Aorta (tissue), 5 donors: ENCODE measurements at regions not wholly inside any gene's neighbourhood (a gene's known extent, or its start where the extent isn't known, plus 50 kb on each side); places are given as distances from the start of the nearest gene placed in this dataset.

Experiments used
- ATAC-seq: fragments of 200-7000 bp; cut with Tn5 transposase; one replicate; pipeline ENCODE4 v1.9.1; 2022; ENCODE audit warnings: moderate library complexity; ENCODE audit not compliant: low FRiP score
- DNase-seq, 2 donors: peaks; one replicate each; pipeline ENCODE4 v3.0.0-alpha.2; 2020
- H3K27ac ChIP-seq, 2 donors: one replicate each; pipeline ENCODE4 v1.5.1; 2013; ENCODE audit warnings: low read length in 2 of 2, mild to moderate bottlenecking in 2 of 2, moderate library complexity in 2 of 2, control low read depth in 1 of 2, inconsistent platforms in 1 of 2, low read depth in 1 of 2
- H3K27me3 ChIP-seq, 2 donors: one replicate each; pipeline ENCODE4 v1.6.1; 2013; ENCODE audit warnings: control low read depth in 1 of 2, low read length in 1 of 2, mild to moderate bottlenecking in 1 of 2, moderate library complexity in 1 of 2; ENCODE audit not compliant: insufficient read depth in 2 of 2, control insufficient read depth in 1 of 2
- H3K36me3 ChIP-seq, 2 donors: one replicate each; pipeline ENCODE4 v1.6.1; 2013; ENCODE audit warnings: control low read depth in 1 of 2, low read length in 1 of 2, mild to moderate bottlenecking in 1 of 2; ENCODE audit not compliant: insufficient read depth in 2 of 2, control insufficient read depth in 1 of 2
- H3K4me1 ChIP-seq, 2 donors: one replicate each; pipeline ENCODE4 v1.6.1; 2013; ENCODE audit warnings: low read length in 2 of 2, control low read depth in 1 of 2, mild to moderate bottlenecking in 1 of 2, moderate library complexity in 1 of 2; ENCODE audit not compliant: insufficient read depth in 2 of 2, control insufficient read depth in 1 of 2
- H3K4me3 ChIP-seq, 2 donors: one replicate each; pipeline ENCODE4 v1.5.1; 2013; ENCODE audit warnings: low read length in 2 of 2, control low read depth in 1 of 2, mild to moderate bottlenecking in 1 of 2
- H3K9me3 ChIP-seq: one replicate; pipeline ENCODE4 v1.6.1; 2013; ENCODE audit warnings: mild to moderate bottlenecking, low read length; ENCODE audit not compliant: control insufficient read depth
- whole genome bisulfite sequencing, 2 donors: extraction: QIAGEN DNeasy Blood & Tissue Kit; methylation state at CpG; one replicate each; pipeline ENCODE4 v1.1.7; 2013; 5-methylcytosine and 5-hydroxymethylcytosine counted together
- intact Hi-C, 2 donors: fragments of 100-400 bp; cut with DNase I; formaldehyde crosslinking; loops; one replicate each; pipeline versions ENCODE4 v1.14.2 to v1.15.0; 2022
- donor health status: healthy with polysubstance abuse.
- donor health status: Bipolar disorder and iron deficiency.
- donor health status: DM: no; HTN: no; CAD: no.
- donor health status: DM: no; HTN: no; CAD: no.
- donor health status: DM: yes; HTN: yes; CAD: no.

DNA sequence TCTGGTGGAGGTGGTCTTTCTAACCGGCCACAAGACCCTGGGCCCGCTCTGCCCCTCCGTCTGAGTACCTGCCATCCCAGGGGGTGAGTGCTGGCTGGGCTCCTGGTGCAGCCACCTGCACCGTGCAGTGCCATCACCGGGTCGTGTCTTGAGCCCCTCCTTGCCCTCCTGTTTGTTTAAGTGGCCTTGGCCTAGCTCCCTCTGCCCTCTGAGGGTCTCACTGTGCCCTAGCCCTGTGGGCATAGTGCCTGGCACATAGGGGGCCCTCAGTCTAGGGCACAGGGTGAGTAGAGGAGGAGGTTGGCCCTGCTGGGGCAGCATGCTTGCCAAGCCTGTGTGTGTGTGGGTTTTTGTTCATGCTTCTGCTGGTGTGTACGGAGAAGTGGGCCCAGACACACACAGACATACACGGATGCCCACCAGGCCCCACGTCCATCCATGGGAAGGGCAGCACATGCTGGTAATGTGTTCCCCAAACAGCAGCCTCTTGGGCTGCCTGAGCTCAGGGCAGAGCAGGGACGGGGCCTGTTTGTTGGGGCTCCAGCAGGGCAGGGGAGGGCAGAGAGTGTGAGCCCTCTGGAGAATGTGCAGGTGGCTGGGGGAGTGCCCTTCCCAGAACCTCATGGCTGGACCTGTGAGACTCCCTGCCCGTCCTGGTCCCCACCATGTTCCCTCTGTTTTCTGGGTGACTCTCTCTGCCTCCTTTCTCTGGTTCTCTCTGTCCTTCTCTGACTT lies 94.6 kb downstream of the GLI2 start:
- Histone ChIP-seq H3K36me3 (no peaks in the 10 kb centered on the region), H3K9me3 (no peaks in the 10 kb centered on the region), H3K27ac (no peak overlapping the region), H3K4me1 (no peaks in the 10 kb centered on the region), H3K27me3 (no peaks in the 10 kb centered on the region), H3K4me3 (no peak overlapping the region)
- ATAC-seq = no peak
- 65 to 85% methylated on average over 8 to 11 of the region's 11 CpGs for WGBS, 2 donors
- DNase-seq = peak; percentile 44 to 72
- intact Hi-C loops = no loop called here

- intact Hi-C loops = no loop called here
- no peaks in the 10 kb centered on the region for H3K4me1 ChIP-seq
- no peaks in the 10 kb centered on the region for H3K36me3 ChIP-seq
- no peaks in the 10 kb centered on the region for H3K27me3 ChIP-seq
- ATAC-seq = no peak
- no peak overlapping the region for H3K27ac ChIP-seq
- WGBS, 2 donors = 11 to 13% methylated on average over 2 of the region's 2 CpGs
- H3K4me3 ChIP-seq = no peak overlapping the region
- peak in 1 of 2 donors; percentile 62 for DNase-seq
- H3K9me3 ChIP-seq = no peaks in the 10 kb centered on the region
Observed at GRCh38 chr2:120831086-120831485, 95.4 kb downstream of the GLI2 start.

GRCh38 chr2:120831891-120832290 lies 96.2 kb downstream of the GLI2 start:
- Histone ChIP-seq H3K9me3 (no peaks in the 10 kb centered on the region), H3K36me3 (no peaks in the 10 kb centered on the region), H3K27ac (no peak overlapping the region), H3K4me1 (no peaks in the 10 kb centered on the region), H3K27me3 (no peaks in the 10 kb centered on the region), H3K4me3 (no peak overlapping the region)
- intact Hi-C loops = no loop called here
- WGBS, 2 donors = 97 to 99% methylated on average over 6 of the region's 6 CpGs
- ATAC-seq (no peak), DNase-seq (peak; percentile 29 to 59)

- DNase-seq (peak; percentile 14 to 59), ATAC-seq (no peak)
- H3K4me3 ChIP-seq = no peak overlapping the region
- H3K9me3 ChIP-seq = no peaks in the 10 kb centered on the region
- intact Hi-C loops = no loop called here
- WGBS, 2 donors = 95% methylated on average over 11 of the region's 11 CpGs
- no peaks in the 10 kb centered on the region for H3K27me3 ChIP-seq
- H3K27ac ChIP-seq = no peak overlapping the region
- H3K36me3 ChIP-seq = no peaks in the 10 kb centered on the region
- H3K4me1 ChIP-seq = no peaks in the 10 kb centered on the region
Observed at GRCh38 chr2:120832296-120833070, 96.8 kb downstream of the GLI2 start.

DNA sequence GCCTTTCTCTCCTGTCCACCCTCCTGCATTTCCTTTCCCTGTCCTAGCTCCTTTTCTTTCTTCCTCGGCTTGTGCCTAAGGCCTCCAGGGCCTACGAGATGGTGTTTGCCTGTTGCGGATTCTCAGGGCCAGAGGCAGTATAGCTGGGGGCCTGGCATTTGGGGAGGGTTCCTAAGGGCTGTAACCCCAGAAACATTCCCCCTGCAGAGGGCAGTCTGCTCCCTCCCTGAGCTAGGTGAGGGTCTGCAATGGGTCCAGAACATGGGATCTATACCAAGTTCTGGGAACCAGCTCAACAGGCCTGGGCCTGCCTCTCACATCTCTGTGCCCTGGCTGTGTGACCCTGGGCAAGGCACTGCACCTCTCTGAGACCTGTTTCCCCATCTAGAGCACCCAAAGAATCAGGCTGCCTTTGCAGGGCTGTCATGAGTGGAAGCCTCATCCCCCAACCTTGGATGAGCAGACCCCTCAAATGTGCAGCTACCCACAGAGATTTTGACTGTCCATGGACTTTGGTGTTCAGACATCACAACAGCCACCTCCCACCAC lies 97.5 kb downstream of the GLI2 start:
- DNase-seq (peak; percentile 15 to 28), ATAC-seq (no peak)
- intact Hi-C loops = no loop called here
- Histone ChIP-seq H3K4me1 (no peaks in the 10 kb centered on the region), H3K4me3 (no peak overlapping the region), H3K27ac (no peak overlapping the region), H3K36me3 (no peaks in the 10 kb centered on the region), H3K9me3 (no peaks in the 10 kb centered on the region), H3K27me3 (no peaks in the 10 kb centered on the region)
- 95 to 100% methylated on average over 3 of the region's 3 CpGs for WGBS, 2 donors

- DNase-seq = peak; percentile 3 to 64
Observed at GRCh38 chr2:120834206-120834605, 98.5 kb downstream of the GLI2 start.

GRCh38 chr2:120836281-120836680 lies 100.6 kb downstream of the GLI2 start:
- no peak for DNase-seq
- H3K4me1 ChIP-seq = no peaks in the 10 kb centered on the region
- intact Hi-C loops = no loop called here
- no peak for ATAC-seq
- no peaks in the 10 kb centered on the region for H3K36me3 ChIP-seq
- WGBS, 2 donors = 96 to 99% methylated on average over 5 of the region's 5 CpGs
- no peaks in the 10 kb centered on the region for H3K27me3 ChIP-seq
- H3K4me3 ChIP-seq = no peak overlapping the region
- H3K27ac ChIP-seq = no peak overlapping the region
- H3K9me3 ChIP-seq = no peaks in the 10 kb centered on the region

More at GRCh38 chr2:120834206-120834605, 98.5 kb downstream of the GLI2 start:
- Histone ChIP-seq H3K4me3 (no peak overlapping the region), H3K4me1 (no peaks in the 10 kb centered on the region), H3K27ac (no peak overlapping the region), H3K36me3 (no peaks in the 10 kb centered on the region), H3K9me3 (no peaks in the 10 kb centered on the region), H3K27me3 (no peaks in the 10 kb centered on the region)
- 95% methylated on average over 3 of the region's 3 CpGs for WGBS, 2 donors
- no peak for ATAC-seq
- intact Hi-C loops = no loop called here

GRCh38 chr2:120840795-120841487 lies 105.3 kb downstream of the GLI2 start:
- DNase-seq (peak in 1 of 2 donors; percentile 22), ATAC-seq (no peak)
- Histone ChIP-seq H3K4me3 (no peak overlapping the region), H3K27me3 (no peaks in the 10 kb centered on the region), H3K4me1 (no peaks in the 10 kb centered on the region), H3K9me3 (no peaks in the 10 kb centered on the region), H3K36me3 (no peaks in the 10 kb centered on the region), H3K27ac (no peak overlapping the region)
- intact Hi-C loops = no loop called here
- 78 to 81% methylated on average over 13 of the region's 13 CpGs for WGBS, 2 donors
